ENCODE measurements at regions not wholly inside any gene's neighbourhood (a gene's known extent, or its start where the extent isn't known, plus 50 kb on each side); places are given as distances from the start of the nearest gene placed in this dataset.

DNA sequence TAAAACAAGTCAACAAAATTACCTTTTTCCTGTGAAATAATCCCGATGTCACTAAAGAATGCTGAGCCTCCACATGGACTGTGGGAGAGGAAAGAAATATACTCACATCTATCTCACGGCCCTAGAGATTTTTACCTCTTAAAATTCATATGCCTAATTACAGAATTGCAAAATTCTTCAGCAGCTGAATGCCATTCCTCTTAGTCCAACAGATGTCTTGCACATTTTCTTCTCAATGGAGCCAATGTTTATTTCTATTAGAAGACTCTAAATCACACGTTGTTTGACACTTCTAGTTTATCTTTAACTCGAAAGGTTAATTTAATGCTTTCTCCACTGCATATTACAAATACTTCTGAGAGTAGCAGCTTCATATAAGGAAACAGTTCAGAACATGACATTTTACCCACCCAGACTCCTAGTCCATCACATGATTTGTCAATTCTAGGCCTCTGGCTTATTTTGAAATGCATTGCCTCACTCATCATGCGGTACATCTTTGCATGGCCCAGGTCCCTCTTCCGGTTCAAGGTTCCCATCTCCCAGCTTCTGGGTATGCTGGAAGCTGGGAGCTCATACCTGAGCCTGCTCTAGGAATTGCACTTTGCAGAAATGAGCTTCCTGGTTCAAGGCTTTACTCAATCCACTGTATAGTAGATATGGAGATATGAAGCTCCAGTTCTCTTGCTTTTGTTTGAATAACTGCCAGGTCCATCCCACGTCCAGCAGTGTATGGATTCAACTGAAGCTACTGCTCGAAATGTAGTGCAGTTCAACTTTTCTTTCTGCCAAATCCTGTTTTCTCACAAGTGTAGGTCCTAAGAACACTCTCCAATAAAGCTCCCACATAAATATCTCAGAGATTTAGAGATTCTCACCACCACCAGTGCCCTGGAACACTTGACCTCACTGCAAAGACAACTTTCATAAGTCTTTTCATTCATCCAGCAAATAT is 306.2 kb downstream of the GPR37 start:
- CTCF ChIA-PET, result interaction anchor here (0.6 to 3.5 kb wide), 2 partner anchors 306 to 358 kb away, joined by 3 to 25 read pairs; partner anchors contain the start of gene GPR37
- H3K27ac ChIP-seq (ENCODE audit: low read depth, low read length), result peak overlapping the region; percentile 84
- POLR2A ChIA-PET, result interaction anchor here (0.7 to 2.8 kb wide), 7 partner anchors 9 to 470 kb away, joined by 3 to 16 read pairs (median 3); partner anchors contain the start of genes GPR37 and POT1
- no peaks in the 10 kb centered on the region for H3K9me3 ChIP-seq (ENCODE audit: control insufficient read depth, insufficient read depth, low read length)
- no peak overlapping the region for H3K4me3 ChIP-seq (ENCODE audit: low read depth, low read length)
- TF ChIP-seq, protein P1, sequence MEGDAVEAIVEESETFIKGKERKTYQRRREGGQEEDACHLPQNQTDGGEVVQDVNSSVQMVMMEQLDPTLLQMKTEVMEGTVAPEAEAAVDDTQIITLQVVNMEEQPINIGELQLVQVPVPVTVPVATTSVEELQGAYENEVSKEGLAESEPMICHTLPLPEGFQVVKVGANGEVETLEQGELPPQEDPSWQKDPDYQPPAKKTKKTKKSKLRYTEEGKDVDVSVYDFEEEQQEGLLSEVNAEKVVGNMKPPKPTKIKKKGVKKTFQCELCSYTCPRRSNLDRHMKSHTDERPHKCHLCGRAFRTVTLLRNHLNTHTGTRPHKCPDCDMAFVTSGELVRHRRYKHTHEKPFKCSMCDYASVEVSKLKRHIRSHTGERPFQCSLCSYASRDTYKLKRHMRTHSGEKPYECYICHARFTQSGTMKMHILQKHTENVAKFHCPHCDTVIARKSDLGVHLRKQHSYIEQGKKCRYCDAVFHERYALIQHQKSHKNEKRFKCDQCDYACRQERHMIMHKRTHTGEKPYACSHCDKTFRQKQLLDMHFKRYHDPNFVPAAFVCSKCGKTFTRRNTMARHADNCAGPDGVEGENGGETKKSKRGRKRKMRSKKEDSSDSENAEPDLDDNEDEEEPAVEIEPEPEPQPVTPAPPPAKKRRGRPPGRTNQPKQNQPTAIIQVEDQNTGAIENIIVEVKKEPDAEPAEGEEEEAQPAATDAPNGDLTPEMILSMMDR (IDR thresholded peaks at IDR 0.05; ENCODE audit: low read depth, low read length), result no peak
- H3K27me3 ChIP-seq (ENCODE audit: control insufficient read depth, insufficient read depth, low read length), result no peaks in the 10 kb centered on the region
- peak; percentile 79 for DNase-seq (ENCODE audit: low read depth, low spot score)

DNA sequence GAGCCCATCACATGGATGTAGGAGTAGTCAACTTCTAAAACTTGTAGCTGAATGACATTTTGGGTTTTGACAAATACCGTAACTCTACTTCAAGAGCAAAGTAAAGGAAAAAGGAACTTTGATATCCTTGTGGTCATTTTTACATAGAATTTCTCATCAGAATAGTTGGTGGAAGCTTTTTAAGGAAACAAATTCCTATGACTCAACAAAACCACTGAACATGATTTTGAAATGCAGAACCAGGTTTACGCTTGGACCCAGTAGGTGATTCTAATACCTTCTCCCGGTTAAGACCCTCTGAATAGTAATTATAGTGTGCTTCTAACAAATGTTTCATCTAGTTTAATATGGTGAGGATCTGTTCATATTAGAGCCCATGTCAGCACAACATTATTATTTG is 307.8 kb downstream of the GPR37 start:
- no peak overlapping the region for H3K27ac ChIP-seq (ENCODE audit: low read depth, low read length)
- ChIA-PET POLR2A (interaction anchor here (0.7 to 2.8 kb wide), 2 partner anchors 208 to 307 kb away, joined by 3 to 16 read pairs; partner anchors contain the start of gene GPR37), CTCF (interaction anchor here (1.0 to 1.6 kb wide), 5 partner anchors 77 to 327 kb away, joined by 3 to 7 read pairs (median 5); partner anchors contain the start of gene GPR37)
- no peaks in the 10 kb centered on the region for H3K27me3 ChIP-seq (ENCODE audit: control insufficient read depth, insufficient read depth, low read length)
- no peak for DNase-seq (ENCODE audit: low read depth, low spot score)
- TF ChIP-seq, protein P1 (IDR thresholded peaks at IDR 0.05; ENCODE audit: low read depth, low read length), result no peak
- no peaks in the 10 kb centered on the region for H3K9me3 ChIP-seq (ENCODE audit: control insufficient read depth, insufficient read depth, low read length)
- H3K4me3 ChIP-seq (ENCODE audit: low read depth, low read length), result no peak overlapping the region

DNA sequence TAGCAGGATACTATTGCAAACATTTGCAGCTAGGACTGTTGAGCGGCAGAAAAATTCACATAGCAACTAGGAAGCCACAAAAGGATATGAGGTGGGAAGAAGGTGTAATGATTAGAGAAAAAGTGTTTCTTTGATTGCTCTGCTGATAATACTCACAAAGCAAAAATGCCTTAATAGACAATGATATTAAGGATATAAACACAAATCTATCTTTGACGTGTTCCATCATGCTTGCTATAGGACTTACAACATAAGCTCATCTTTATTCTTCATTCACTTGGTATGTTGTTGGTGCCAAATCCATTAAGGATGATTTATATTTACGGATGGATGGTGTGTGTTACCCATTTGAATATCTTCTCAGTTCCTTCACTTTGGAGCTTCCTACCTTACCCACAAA is 309.3 kb downstream of the GPR37 start:
- Histone ChIP-seq H3K4me3 (ENCODE audit: low read depth, low read length) (no peak overlapping the region), H3K9me3 (ENCODE audit: control insufficient read depth, insufficient read depth, low read length) (no peaks in the 10 kb centered on the region), H3K27ac (ENCODE audit: low read depth, low read length) (no peak overlapping the region), H3K27me3 (ENCODE audit: control insufficient read depth, insufficient read depth, low read length) (no peaks in the 10 kb centered on the region)
- ChIA-PET CTCF (interaction anchor here (0.7 to 0.8 kb wide), 2 partner anchors 309 to 329 kb away, joined by 3 read pairs; partner anchors contain the start of gene GPR37), POLR2A (no interaction called here)
- TF ChIP-seq, protein P1 (IDR thresholded peaks at IDR 0.05; ENCODE audit: low read depth, low read length), result no peak
- no peak for DNase-seq (ENCODE audit: low read depth, low spot score)

DNA sequence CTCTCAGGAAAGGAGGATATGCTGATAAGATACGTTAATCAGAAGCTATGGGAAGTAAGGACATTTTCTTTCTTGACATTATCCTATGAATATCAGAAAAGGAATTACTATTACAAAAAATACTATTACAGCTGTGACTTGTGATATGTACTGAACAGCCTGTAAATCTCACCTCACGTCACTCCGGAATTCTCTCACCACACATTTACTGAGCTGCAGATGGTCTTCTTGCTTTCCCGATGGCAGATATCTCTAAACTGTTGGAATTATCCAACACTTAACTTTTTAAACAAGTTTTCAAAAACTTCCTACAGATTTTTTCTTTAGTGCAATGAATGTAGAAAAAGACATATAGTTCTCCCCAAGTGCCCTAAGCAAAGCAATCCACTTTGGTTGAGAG is 313.4 kb downstream of the GPR37 start:
- DNase-seq (ENCODE audit: low read depth, low spot score), result no peak
- Histone ChIP-seq H3K27me3 (ENCODE audit: control insufficient read depth, insufficient read depth, low read length) (no peaks in the 10 kb centered on the region), H3K9me3 (ENCODE audit: control insufficient read depth, insufficient read depth, low read length) (no peaks in the 10 kb centered on the region), H3K27ac (ENCODE audit: low read depth, low read length) (no peak overlapping the region), H3K4me3 (ENCODE audit: low read depth, low read length) (no peak overlapping the region)
- ChIA-PET CTCF (interaction anchor here (0.7 to 1.4 kb wide), 2 partner anchors 313 to 333 kb away, joined by 3 to 5 read pairs; partner anchors contain the start of gene GPR37), POLR2A (interaction anchor here (0.5 kb wide), 1 partner anchor 268 kb away, joined by 7 read pairs; no protein-coding TSS in a partner anchor)
- TF ChIP-seq, protein P1 (IDR thresholded peaks at IDR 0.05; ENCODE audit: low read depth, low read length), result no peak

Data from AG04450 (cell line).